Tibial nerve (tissue), 4 donors: ENCODE measurements at regions not wholly inside any gene's neighbourhood (a gene's known extent, or its start where the extent isn't known, plus 50 kb on each side); places are given as distances from the start of the nearest gene placed in this dataset.

Experiments used
- DNase-seq, 2 donors: peaks; one replicate each; pipeline ENCODE4 v3.0.0-alpha.2; 2019; ENCODE audit warnings: low spot score in 2 of 2
- H3K27ac ChIP-seq, 4 donors: fragments of 200-600 bp; sonication (generic) in 3 of 4; one replicate each; pipeline ENCODE4 v1.5.1; 2017 to 2019; ENCODE audit warnings: mild to moderate bottlenecking in 1 of 4
- H3K27me3 ChIP-seq, 2 donors: fragments of 200-600 bp; sonication (generic) in 1 of 2; one replicate each; pipeline versions ENCODE4 v1.5.1 to v1.6.0; 2017 to 2019
- H3K36me3 ChIP-seq, 3 donors: fragments of 200-600 bp; sonication (generic); one replicate each; pipeline ENCODE4 v1.5.1; 2018 to 2019
- H3K4me1 ChIP-seq, 4 donors: fragments of 200-600 bp; sonication (generic) in 3 of 4; one replicate each; pipeline ENCODE4 v1.5.1; 2017 to 2019
- H3K4me3 ChIP-seq, 4 donors: fragments of 200-600 bp; sonication (generic) in 3 of 4; one replicate each; pipeline ENCODE4 v1.5.1; 2017 to 2019; ENCODE audit warnings: mild to moderate bottlenecking in 1 of 4, moderate library complexity in 1 of 4
- H3K9me3 ChIP-seq, 4 donors: fragments of 200-600 bp; sonication (generic) in 3 of 4; one replicate each; pipeline ENCODE4 v1.5.1; 2017 to 2019
- EP300 ChIP-seq, 2 donors: sonication (generic); formaldehyde crosslinking; IDR thresholded peaks; one replicate each; pipeline ENCODE4 v1.6.1; 2017; ENCODE audit warnings: antibody characterized with exemption in 2 of 2, mild to moderate bottlenecking in 1 of 2
- POLR2A ChIP-seq, 2 donors: fragments of 450-650 bp; IDR thresholded peaks; one replicate each; pipeline ENCODE4 v1.6.1; 2017; ENCODE audit warnings: antibody characterized with exemption in 2 of 2, mild to moderate bottlenecking in 2 of 2, moderate library complexity in 2 of 2
- whole genome bisulfite sequencing, 2 donors: methylation state at CpG; one replicate each; pipeline ENCODE4 v1.1.5; 2018; 5-methylcytosine and 5-hydroxymethylcytosine counted together
- TF ChIP-seq, protein P1 (sequence below), 5 experiments: fragments of 200-600 bp in 3 of 5; fragments of 450-650 bp in 2 of 5; sonication (generic) in 3 of 5; IDR thresholded peaks; one replicate each; pipeline ENCODE4 v1.5.1; 2016 to 2019; ENCODE audit warnings: antibody characterized with exemption in 5 of 5, mild to moderate bottlenecking in 3 of 5, moderate library complexity in 2 of 5

DNA sequence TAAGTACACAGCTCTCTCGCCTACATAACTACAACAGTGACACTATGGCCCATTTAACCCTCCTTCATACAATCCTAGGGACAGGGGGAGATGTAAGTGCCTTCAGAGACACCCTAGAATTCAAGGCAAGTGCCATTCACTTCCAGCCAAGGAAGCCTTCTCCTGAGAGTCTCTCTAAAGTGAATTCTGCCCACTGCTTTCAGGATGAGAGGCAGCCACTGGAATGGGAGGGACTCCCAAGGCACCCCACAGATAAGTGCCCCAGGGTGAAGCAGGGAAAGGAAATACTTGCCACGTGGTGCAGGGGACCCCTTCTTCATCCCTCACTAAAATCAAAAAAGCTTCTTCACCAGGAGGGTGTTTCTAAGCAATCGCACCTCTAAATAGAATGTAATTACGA lies 283.7 kb downstream of the ZNF608 start:
- no peak overlapping the region for H3K27ac ChIP-seq
- WGBS, 2 donors, result 72 to 87% methylated on average over 4 of the region's 4 CpGs
- TF ChIP-seq EP300 (IDR thresholded peaks at IDR 0.05), result no peak
- no peak for TF ChIP-seq POLR2A (IDR thresholded peaks at IDR 0.05)
- TF ChIP-seq, protein P1, sequence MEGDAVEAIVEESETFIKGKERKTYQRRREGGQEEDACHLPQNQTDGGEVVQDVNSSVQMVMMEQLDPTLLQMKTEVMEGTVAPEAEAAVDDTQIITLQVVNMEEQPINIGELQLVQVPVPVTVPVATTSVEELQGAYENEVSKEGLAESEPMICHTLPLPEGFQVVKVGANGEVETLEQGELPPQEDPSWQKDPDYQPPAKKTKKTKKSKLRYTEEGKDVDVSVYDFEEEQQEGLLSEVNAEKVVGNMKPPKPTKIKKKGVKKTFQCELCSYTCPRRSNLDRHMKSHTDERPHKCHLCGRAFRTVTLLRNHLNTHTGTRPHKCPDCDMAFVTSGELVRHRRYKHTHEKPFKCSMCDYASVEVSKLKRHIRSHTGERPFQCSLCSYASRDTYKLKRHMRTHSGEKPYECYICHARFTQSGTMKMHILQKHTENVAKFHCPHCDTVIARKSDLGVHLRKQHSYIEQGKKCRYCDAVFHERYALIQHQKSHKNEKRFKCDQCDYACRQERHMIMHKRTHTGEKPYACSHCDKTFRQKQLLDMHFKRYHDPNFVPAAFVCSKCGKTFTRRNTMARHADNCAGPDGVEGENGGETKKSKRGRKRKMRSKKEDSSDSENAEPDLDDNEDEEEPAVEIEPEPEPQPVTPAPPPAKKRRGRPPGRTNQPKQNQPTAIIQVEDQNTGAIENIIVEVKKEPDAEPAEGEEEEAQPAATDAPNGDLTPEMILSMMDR (IDR thresholded peaks at IDR 0.05), result no peak
- H3K4me3 ChIP-seq, result no peak overlapping the region
- no peak for DNase-seq
- no peaks in the 10 kb centered on the region for H3K36me3 ChIP-seq
- peaks cover 0 to 21% (median 0%) of the 10 kb centered on the region in 4 donors for H3K4me1 ChIP-seq
- peaks cover 0 to 3% (median 0%) of the 10 kb centered on the region in 4 donors for H3K9me3 ChIP-seq
- H3K27me3 ChIP-seq, result no peaks in the 10 kb centered on the region

DNA sequence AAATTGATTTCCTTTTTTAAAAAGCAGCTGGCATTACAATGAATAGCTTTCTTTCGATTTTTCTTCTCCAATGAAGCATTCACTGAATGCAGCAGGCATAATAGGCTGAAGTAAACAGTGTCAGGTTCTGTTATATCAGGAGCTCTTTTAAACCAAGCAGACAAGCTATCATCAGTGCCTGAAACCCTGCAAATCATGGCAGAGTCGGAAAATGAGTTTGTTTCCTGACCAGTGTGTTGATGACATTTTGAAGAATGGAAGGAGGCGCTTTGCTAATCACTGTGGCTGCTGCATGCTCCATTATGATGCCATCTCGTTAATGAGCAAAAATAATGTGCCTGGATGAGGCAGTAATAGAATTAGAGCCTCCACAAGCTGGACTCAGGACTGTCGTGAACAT lies 284.5 kb downstream of the ZNF608 start:
- no peaks in the 10 kb centered on the region for H3K27me3 ChIP-seq
- peaks cover 0 to 21% (median 0%) of the 10 kb centered on the region in 4 donors for H3K4me1 ChIP-seq
- H3K4me3 ChIP-seq, result no peak overlapping the region
- 52 to 60% methylated on average over 5 of the region's 5 CpGs for WGBS, 2 donors
- DNase-seq, result no peak
- H3K27ac ChIP-seq, result no peak overlapping the region
- no peaks in the 10 kb centered on the region for H3K36me3 ChIP-seq
- peaks cover 0 to 3% (median 0%) of the 10 kb centered on the region in 4 donors for H3K9me3 ChIP-seq
- TF ChIP-seq, protein P1 (IDR thresholded peaks at IDR 0.05), result no peak
- TF ChIP-seq EP300 (IDR thresholded peaks at IDR 0.05) (no peak), POLR2A (IDR thresholded peaks at IDR 0.05) (no peak)

DNA sequence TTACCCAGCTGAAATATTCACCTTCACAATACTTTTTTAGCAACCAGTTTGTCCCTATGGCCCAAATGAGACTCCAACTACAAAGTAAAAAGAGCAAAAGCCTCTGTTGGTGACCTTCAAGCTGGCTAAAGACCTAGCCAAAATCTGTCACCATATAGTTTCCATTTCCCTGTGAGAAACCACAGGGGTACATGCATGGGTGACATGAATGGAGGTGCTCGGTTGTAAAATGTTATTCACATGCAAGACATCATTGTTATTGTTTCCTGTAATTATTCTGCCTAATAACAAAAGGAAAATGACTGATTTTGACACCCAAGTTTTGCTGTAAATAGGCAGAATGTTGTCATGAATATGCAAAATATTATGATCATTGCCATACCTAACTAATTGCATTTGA lies 285.3 kb downstream of the ZNF608 start:
- H3K4me1 ChIP-seq, result peaks cover 0 to 21% (median 0%) of the 10 kb centered on the region in 4 donors
- H3K27ac ChIP-seq, result no peak overlapping the region
- no peak overlapping the region for H3K4me3 ChIP-seq
- no peak for TF ChIP-seq EP300 (IDR thresholded peaks at IDR 0.05)
- no peaks in the 10 kb centered on the region for H3K36me3 ChIP-seq
- WGBS, 2 donors, result 90 to 100% methylated on average over 1 of the region's 1 CpG
- H3K27me3 ChIP-seq, result no peaks in the 10 kb centered on the region
- DNase-seq, result no peak
- peaks cover 0 to 3% (median 0%) of the 10 kb centered on the region in 4 donors for H3K9me3 ChIP-seq

DNA sequence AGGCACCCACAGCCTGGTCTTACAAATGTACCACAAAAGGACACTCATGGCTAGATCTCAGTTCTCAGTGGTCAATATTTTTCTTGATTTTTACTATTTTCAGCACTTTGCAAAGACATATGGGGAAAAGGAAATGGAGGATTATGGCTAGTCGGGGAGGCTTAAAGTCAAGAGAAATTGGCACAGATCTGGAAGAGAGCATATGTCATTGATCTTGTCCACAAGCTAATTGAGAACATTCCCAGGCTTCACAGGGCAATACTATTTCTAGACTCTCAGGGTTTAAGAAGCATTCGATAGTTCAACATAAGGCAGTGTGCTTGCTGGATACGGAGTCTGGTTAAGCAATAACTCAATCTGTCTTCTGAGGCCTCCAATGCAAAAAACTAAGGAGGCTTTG lies 285.8 kb downstream of the ZNF608 start:
- DNase-seq, result no peak
- Histone ChIP-seq H3K36me3 (no peaks in the 10 kb centered on the region), H3K4me1 (peaks cover 0 to 20% (median 0%) of the 10 kb centered on the region in 4 donors), H3K9me3 (peaks cover 0 to 3% (median 0%) of the 10 kb centered on the region in 4 donors), H3K27me3 (no peaks in the 10 kb centered on the region), H3K27ac (no peak overlapping the region), H3K4me3 (no peak overlapping the region)
- no peak for TF ChIP-seq POLR2A (IDR thresholded peaks at IDR 0.05)
- no peak for TF ChIP-seq EP300 (IDR thresholded peaks at IDR 0.05)
- TF ChIP-seq, protein P1 (IDR thresholded peaks at IDR 0.05), result no peak
- 74 to 93% methylated on average over 3 of the region's 3 CpGs for WGBS, 2 donors

DNA sequence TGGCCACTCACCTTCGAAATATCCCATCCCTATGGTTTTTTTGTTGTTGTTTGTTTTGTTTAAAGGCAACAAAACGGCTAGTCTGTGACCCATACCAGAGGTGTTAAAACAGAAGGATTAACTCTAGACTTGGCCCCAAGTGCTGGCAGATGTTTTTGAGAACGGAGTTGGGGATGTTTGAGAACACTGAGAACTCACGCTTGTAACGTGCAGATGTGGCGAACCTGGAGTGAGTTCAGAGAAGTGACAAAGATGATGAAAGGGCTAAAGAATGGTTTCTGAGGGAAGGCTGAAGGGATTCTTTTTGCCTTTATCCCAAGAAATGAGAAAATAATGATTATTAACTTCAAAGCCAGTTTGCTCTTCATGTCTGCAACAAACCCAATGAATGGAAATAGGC lies 286.5 kb downstream of the ZNF608 start:
- H3K27ac ChIP-seq, result no peak overlapping the region
- H3K9me3 ChIP-seq, result peaks cover 0 to 3% (median 0%) of the 10 kb centered on the region in 4 donors
- no peaks in the 10 kb centered on the region for H3K36me3 ChIP-seq
- H3K4me3 ChIP-seq, result no peak overlapping the region
- no peaks in the 10 kb centered on the region for H3K27me3 ChIP-seq
- peak in 1 of 2 donors; percentile 5 for DNase-seq
- TF ChIP-seq EP300 (IDR thresholded peaks at IDR 0.05), result no peak
- TF ChIP-seq, protein P1 (IDR thresholded peaks at IDR 0.05), result no peak
- no peak for TF ChIP-seq POLR2A (IDR thresholded peaks at IDR 0.05)
- 78 to 84% methylated on average over 6 of the region's 6 CpGs for WGBS, 2 donors
- H3K4me1 ChIP-seq, result peaks cover 0 to 14% (median 0%) of the 10 kb centered on the region in 4 donors

DNA sequence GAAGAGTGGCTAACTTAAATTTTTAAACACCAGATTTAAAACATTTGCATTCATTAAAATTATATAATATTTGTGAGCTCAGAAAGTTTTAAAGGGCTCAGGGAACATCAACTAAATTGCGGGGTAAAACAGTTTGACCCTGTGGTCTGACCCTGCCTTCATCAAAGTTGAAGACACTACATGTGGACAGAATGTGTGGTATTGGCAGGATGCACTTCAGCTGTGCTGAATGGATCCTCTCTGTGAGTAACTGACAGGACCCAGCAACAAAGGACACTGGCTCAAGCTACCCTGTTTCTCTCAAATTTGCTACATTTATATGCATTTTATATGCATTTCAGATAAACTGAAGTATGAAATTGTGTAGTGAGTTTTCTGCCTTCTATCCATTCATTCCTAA lies 288.5 kb downstream of the ZNF608 start:
- Histone ChIP-seq H3K4me3 (no peak overlapping the region), H3K27ac (no peak overlapping the region), H3K9me3 (peaks cover 0 to 3% (median 0%) of the 10 kb centered on the region in 4 donors), H3K36me3 (no peaks in the 10 kb centered on the region), H3K4me1 (peaks cover 0 to 14% (median 0%) of the 10 kb centered on the region in 4 donors), H3K27me3 (no peaks in the 10 kb centered on the region)
- 58 to 66% methylated on average over 1 of the region's 1 CpG for WGBS, 2 donors
- DNase-seq, result no peak
- TF ChIP-seq, protein P1 (IDR thresholded peaks at IDR 0.05), result no peak
- no peak for TF ChIP-seq POLR2A (IDR thresholded peaks at IDR 0.05)
